ENCODE measurements at regions not wholly inside any gene's neighbourhood (a gene's known extent, or its start where the extent isn't known, plus 50 kb on each side); places are given as distances from the start of the nearest gene placed in this dataset.

DNA sequence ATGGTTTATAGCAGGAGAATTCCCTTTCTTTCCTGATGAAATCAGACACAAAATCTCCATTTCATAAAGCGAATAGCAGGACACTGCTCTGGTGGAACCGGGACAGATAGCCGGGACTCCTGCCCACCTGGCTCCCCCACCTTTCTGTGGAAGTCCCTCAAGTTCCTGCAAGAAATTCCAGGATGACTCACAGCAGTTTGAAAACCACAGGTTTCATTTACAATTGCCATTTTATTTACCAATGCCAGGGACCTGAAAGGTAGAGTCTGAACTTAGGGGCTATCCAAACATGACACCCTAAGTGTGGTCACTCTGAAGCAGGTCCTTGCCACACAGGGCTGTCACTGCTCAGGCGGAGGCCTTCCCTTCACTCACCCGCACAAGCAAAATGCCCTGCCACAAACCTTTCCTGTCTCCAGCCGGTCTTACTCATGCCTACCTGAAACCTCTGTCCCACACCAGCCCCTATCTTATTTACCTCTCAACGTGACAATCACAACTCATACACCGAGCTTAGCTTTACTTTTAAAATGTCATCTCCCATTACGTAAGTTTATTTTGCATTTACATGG, 63.3 kb upstream of the TAF1L start:
- DNase-seq = no peak

GRCh38 chr9:32701321-32702022, 66.0 kb upstream of the TAF1L start:
- DNase-seq = peak; percentile 4

- no peak for DNase-seq
Measured at GRCh38 chr9:32703635-32704034, 68.2 kb upstream of the TAF1L start.

GRCh38 chr9:32704343-32704742, 68.9 kb upstream of the TAF1L start:
- DNase-seq = no peak

- DNase-seq = no peak
Measured at GRCh38 chr9:32705059-32705458, 69.6 kb upstream of the TAF1L start.

DNA sequence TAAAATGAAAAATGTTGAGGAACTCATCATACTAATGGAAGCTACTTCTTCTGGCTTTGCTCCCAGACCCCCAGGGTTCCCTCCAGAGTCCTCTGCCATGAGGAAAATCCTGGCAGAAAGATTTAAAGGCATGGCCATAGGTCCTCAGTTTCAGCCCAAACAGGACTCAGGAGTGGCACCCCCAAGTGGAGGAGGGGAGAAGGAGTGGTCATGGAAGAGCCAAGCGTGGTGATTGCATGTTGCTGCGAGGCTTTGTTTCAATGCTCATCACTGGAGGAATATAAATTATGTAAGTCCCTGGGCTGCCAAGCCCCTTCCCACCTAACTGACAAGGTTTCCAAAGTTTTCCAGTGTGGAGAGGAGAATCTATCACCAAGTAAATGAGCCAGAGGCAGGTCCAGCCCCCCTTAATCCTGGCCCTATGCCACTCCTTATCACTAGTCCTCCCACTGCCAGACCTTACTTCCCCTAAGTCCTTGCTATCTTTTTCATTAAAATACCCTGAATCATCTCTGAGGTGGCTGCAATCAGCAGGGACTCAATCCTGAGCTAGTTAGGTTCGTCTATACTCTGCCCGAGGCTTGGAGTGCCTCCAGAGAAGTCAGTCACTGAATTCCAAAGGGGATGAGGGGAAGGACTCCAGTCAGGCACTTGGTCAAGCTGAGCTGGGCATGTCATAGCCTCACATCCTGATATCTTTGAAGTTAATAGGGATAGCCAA, 70.7 kb upstream of the TAF1L start:
- no peak for DNase-seq

DNA sequence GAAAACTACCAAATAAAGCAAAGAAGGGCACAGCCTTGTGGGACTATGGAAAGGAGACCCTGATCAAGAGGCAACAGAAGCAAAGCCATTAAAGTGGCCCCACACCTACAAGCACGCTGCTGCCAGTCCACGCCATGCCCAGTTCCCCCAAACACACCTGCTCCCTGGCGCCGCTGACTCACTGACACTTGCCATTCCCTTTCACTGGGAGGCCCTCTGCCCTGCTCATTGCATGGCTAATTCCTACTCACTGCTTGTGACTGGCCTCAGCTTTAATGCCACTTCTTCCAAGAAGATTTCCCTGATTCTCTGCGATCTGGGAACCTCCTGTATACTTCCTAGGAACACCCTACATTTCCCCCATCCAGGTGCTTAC, 71.2 kb upstream of the TAF1L start:
- DNase-seq = no peak

DNA sequence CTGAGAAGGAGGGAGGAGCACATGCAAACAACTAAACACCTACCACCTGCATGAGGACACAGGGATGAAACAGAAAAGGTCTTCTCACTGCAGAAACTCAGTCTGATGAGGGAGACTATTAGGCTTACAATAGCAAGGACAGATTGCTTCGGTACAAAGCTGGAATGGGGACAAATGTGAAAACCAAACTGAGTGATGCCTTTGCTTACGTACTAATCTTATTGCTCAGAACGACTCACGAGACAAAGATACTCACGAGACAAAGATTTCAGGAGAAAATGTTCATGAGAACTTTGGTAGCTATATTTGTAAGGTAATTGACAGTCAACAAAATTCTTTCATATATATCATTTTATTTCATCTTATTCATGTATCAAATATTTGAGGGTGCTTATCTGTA, 71.9 kb upstream of the TAF1L start:
- DNase-seq = no peak

DNA sequence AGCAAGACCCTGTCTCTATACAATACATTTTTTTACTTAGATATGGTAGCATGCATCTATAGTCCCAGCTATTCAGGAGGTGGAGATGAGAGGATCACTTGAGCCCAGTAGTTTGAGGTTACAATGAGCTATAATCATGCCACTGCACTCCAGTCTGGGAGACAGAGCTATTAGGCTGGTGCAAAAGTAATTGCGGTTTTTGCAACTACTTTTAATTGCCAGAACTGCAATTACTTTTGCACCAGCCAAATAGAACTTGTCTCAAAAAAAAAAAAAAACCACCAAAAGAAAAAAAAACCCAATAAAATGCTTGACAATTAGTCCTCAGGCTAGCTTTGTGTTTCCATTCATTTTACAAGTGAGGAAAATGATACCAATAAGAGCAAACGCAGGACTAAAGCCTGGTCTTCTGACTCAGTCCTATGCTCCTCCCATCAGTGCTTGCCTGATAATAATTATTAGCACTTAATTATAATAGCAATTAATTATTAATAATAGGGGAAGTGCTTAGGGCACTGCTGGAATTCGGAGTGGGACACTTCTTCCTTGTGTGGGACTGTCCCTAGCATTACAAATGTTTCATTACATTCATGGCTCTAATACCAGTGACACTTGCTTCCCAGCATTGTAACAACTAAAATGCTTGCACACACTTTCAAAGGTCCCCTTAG, 73.1 kb upstream of the TAF1L start:
- DNase-seq = no peak

DNA sequence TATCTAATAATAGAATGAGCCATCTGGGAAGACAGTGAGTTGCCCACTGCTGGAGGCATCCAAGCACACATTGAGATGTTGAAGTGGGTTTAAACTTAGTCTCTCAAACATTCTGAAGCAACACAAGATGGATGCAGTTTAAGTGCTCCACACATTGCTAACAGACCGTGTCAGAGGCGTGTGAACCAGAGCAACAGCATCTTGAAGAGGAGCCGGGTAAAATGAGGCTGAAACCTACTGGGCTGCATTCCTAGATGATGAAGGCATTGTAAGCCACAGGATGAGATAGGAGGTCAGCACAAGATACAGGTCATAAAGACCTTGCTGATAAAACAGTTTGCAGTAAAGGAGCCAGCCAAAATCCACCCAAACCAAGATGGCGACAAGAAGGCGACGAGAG, 73.5 kb upstream of the TMEM215 start:
- no peak for DNase-seq

- DNase-seq = no peak
Measured at GRCh38 chr9:32716425-32716824, 66.9 kb upstream of the TMEM215 start.

- DNase-seq = no peak
Measured at GRCh38 chr9:32716955-32717543, 66.3 kb upstream of the TMEM215 start.

DNA sequence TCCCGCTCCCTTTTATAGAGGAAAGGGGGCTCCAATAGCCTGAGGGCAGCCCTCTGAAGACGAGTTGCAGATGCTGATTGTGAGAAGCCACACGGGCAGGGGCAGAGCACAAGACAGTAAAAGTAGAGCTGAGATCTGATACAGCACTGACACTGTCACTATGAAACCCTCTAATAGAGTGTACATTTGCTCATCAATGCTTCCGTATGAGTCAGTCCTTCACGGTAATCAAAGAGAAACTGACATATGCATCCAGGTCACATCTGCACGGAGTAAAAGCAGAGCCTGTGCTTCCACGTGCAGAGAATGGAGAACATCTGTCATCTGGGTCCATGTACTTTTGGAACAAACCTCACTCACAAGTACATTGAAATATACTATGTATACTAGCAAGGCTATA, 60.6 kb upstream of the TMEM215 start:
- DNase-seq = no peak

DNA sequence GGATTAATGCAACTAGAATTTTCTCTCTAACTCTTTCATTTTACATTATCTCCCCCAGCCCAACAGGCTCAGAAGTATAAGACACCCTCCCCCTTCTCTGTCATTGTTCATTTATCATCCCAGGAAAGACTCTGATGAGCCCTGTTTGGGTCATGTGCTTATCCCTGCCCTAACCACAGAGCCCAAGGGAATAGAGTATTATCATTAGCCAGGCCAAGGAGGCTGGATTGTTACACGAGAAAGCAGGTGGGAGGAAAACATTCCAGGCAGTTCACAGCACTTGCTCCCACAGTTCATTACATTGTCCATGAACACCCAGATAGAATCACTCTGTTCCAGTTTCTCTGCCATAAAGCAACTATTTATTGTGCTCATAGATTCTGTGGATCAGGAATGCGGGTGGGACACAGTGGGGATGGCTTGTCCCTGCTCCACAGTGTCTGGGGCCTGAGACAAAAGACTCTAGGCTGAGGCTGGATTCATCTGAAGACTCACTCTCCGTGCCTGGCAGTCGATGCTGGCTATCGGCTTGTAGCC, 59.5 kb upstream of the TMEM215 start:
- DNase-seq = no peak

DNA sequence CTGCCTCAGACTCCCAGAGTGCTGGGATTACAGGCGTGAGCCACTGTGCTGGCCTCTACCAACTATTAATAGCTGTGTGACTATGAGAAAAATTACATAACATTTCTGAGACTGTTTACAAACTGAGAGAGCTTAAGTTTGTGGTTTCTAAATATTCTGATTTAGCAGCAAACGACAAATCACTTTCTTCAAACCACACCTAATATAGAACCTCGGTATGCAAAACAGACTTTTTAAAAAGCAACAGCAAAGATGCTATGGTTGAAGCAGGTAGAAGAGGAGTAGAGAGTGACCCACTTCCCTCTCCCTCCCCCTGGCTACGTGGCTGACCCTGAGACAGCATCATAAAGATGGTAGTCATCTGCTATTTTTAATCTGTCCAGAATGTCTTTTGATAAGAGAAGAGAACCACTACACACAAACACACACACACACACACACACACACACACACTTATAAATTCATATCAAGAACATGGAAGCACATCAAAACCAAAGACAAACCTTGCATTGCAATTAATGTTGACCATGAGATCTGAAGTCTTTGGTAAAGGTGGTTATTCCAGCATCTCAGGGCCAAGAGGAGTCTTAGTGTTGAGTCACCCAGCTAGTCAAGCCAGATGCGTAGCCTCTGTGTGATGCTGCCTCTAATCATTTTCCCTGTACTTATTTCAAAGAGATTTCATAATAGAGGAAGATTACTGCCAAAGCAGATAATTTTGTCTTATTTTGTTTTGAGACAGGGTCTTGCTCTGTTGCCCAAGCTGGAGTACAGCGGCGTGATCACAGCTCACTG, 58.1 kb upstream of the TMEM215 start:
- DNase-seq = no peak

DNA sequence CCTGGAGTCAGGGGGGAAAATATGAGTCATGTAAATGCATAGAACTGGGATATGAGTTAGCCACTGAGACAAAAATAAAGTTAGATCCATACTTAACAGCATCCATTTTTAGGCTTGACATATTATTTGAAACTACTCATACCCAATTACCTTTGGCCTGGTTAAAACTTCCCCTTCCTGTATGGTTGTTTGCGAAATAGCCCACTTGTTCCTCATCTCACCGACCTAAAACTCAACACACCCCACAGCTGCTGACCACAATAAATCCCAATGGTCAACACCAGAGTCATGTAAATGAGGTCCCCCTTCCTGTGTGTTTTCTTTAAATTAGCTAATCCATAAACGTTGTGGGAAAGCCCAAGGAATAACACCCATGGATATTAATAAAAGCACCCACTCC, 55.2 kb upstream of the TMEM215 start:
- DNase-seq = no peak
